Ovary (tissue), 3 donors: ENCODE measurements at regions not wholly inside any gene's neighbourhood (a gene's known extent, or its start where the extent isn't known, plus 50 kb on each side); places are given as distances from the start of the nearest gene placed in this dataset.

Experiments used
- CTCF ChIP-seq, 3 donors: fragments of 450-650 bp in 2 of 3; fragments of 200-600 bp in 1 of 3; IDR thresholded peaks; one replicate each; pipeline versions ENCODE4 v1.5.1 to v1.8.0; 2016 to 2022; ENCODE audit warnings: antibody characterized with exemption in 3 of 3, mild to moderate bottlenecking in 1 of 3
- POLR2A ChIP-seq: fragments of 450-650 bp; IDR thresholded peaks from one replicate; pipeline ENCODE4 v1.6.1; 2017; ENCODE audit warnings: antibody characterized with exemption, mild to moderate bottlenecking, moderate library complexity
- donor health status: DM: no; HTN: no; CAD: no.

GRCh38 chr11:32531528-32531927 is 52.1 kb upstream of the EIF3M start:
- TF ChIP-seq CTCF (IDR thresholded peaks at IDR 0.05) (no peak), POLR2A (no peak)
